GM18907 (cell line): ENCODE measurements at regions not wholly inside any gene's neighbourhood (a gene's known extent, or its start where the extent isn't known, plus 50 kb on each side); places are given as distances from the start of the nearest gene placed in this dataset.
"Not testable (repeated sequence)": the region's sequence is repeated elsewhere in the genome, so short reads cannot be mapped to it uniquely, and the experiment has no call there.

ENCODE experiments used
- ATAC-seq: cut with Tn5 transposase; IDR thresholded peaks from one replicate; pipeline ENCODE4 v1.9.1; 2021; ENCODE audit warnings: mild to moderate bottlenecking, moderate library complexity; ENCODE audit not compliant: unreplicated experiment

GRCh38 chr4:66872661-66873060 is 672.6 kb downstream of the CENPC start:
- ATAC-seq, result no peak

- no peak for ATAC-seq
Measured at GRCh38 chr4:66863481-66863880, 681.8 kb downstream of the CENPC start.

GRCh38 chr4:66855956-66856355 is 689.3 kb downstream of the CENPC start:
- ATAC-seq, result no peak

GRCh38 chr4:66853845-66854244 is 691.5 kb downstream of the CENPC start:
- no peak for ATAC-seq

GRCh38 chr4:66852843-66853242 is 692.5 kb downstream of the CENPC start:
- ATAC-seq, result no peak

- no peak for ATAC-seq
Measured at GRCh38 chr4:66849596-66849995, 695.7 kb downstream of the CENPC start.

GRCh38 chr4:66842724-66843088 is 702.6 kb downstream of the CENPC start:
- no peak for ATAC-seq

- no peak for ATAC-seq
Measured at GRCh38 chr4:66842026-66842723, 703.1 kb downstream of the CENPC start.

GRCh38 chr4:66840178-66840577 is 705.1 kb downstream of the CENPC start:
- ATAC-seq, result no peak

- ATAC-seq, result no peak
Measured at GRCh38 chr4:66837279-66837922, 707.9 kb downstream of the CENPC start.

- no peak for ATAC-seq
Measured at GRCh38 chr4:66829310-66829709, 716.0 kb downstream of the CENPC start.

- ATAC-seq, result no peak
Measured at GRCh38 chr4:66820681-66821080, 724.6 kb downstream of the CENPC start.

- ATAC-seq, result no peak
Measured at GRCh38 chr4:66814277-66814676, 731.0 kb downstream of the CENPC start.

GRCh38 chr4:66805582-66805981 is 739.7 kb downstream of the CENPC start:
- ATAC-seq, result no peak

- ATAC-seq, result no peak
Measured at GRCh38 chr4:66804979-66805378, 740.3 kb downstream of the CENPC start.

GRCh38 chr4:66797608-66798007 is 747.7 kb downstream of the CENPC start:
- no peak for ATAC-seq

GRCh38 chr4:66795724-66796123 is 749.6 kb downstream of the CENPC start:
- ATAC-seq, result no peak

- ATAC-seq, result no peak
Measured at GRCh38 chr4:66794390-66795034, 750.8 kb downstream of the CENPC start.

GRCh38 chr4:66791686-66792085 is 753.6 kb downstream of the CENPC start:
- ATAC-seq, result no peak

GRCh38 chr4:66785479-66785878 is 759.8 kb downstream of the CENPC start:
- ATAC-seq, result no peak

- ATAC-seq, result not testable (repeated sequence)
Measured at GRCh38 chr4:66782751-66783150, 762.6 kb downstream of the CENPC start.

- no peak for ATAC-seq
Measured at GRCh38 chr4:66777097-66777496, 768.2 kb downstream of the CENPC start.
